ENCODE measurements at regions not wholly inside any gene's neighbourhood (a gene's known extent, or its start where the extent isn't known, plus 50 kb on each side); places are given as distances from the start of the nearest gene placed in this dataset.

DNA sequence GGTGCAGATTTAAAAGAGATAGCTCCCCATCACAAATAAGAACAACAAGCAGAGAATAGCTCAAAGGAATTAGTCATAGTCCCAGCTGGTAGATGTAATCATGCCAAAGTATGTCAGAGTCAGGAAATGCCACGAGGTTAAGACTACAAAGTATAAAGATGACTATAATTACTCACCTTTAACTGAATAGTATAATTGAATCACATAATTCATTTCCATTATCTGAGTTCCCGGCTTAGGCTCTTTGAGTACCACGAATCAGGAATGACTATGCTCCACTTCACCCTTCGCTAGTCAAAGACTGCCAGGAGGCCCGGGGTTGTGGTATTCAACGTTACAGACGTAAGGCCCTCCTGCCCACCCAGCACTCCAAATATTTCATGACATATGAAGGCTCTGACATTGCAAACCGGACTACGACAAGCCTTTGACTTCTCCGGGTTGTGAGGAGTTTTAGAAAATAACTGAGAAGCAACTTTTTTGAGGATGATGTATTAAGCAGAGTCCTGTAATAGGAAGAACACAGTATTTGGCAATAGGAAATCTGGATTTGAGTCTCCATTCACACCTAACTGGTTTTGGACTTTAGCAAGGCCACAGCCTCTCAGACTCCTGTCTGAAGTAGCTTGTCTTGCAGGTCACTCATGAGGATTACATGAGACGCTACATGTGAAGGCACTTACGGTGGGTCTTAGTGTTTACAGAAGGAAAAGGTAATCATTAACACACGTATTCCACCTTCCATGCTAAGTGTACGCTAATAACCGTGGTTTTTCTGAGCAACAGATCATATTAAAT, 64.6 kb downstream of the ENC1 start (continued):
- TF ChIP-seq, protein P1, sequence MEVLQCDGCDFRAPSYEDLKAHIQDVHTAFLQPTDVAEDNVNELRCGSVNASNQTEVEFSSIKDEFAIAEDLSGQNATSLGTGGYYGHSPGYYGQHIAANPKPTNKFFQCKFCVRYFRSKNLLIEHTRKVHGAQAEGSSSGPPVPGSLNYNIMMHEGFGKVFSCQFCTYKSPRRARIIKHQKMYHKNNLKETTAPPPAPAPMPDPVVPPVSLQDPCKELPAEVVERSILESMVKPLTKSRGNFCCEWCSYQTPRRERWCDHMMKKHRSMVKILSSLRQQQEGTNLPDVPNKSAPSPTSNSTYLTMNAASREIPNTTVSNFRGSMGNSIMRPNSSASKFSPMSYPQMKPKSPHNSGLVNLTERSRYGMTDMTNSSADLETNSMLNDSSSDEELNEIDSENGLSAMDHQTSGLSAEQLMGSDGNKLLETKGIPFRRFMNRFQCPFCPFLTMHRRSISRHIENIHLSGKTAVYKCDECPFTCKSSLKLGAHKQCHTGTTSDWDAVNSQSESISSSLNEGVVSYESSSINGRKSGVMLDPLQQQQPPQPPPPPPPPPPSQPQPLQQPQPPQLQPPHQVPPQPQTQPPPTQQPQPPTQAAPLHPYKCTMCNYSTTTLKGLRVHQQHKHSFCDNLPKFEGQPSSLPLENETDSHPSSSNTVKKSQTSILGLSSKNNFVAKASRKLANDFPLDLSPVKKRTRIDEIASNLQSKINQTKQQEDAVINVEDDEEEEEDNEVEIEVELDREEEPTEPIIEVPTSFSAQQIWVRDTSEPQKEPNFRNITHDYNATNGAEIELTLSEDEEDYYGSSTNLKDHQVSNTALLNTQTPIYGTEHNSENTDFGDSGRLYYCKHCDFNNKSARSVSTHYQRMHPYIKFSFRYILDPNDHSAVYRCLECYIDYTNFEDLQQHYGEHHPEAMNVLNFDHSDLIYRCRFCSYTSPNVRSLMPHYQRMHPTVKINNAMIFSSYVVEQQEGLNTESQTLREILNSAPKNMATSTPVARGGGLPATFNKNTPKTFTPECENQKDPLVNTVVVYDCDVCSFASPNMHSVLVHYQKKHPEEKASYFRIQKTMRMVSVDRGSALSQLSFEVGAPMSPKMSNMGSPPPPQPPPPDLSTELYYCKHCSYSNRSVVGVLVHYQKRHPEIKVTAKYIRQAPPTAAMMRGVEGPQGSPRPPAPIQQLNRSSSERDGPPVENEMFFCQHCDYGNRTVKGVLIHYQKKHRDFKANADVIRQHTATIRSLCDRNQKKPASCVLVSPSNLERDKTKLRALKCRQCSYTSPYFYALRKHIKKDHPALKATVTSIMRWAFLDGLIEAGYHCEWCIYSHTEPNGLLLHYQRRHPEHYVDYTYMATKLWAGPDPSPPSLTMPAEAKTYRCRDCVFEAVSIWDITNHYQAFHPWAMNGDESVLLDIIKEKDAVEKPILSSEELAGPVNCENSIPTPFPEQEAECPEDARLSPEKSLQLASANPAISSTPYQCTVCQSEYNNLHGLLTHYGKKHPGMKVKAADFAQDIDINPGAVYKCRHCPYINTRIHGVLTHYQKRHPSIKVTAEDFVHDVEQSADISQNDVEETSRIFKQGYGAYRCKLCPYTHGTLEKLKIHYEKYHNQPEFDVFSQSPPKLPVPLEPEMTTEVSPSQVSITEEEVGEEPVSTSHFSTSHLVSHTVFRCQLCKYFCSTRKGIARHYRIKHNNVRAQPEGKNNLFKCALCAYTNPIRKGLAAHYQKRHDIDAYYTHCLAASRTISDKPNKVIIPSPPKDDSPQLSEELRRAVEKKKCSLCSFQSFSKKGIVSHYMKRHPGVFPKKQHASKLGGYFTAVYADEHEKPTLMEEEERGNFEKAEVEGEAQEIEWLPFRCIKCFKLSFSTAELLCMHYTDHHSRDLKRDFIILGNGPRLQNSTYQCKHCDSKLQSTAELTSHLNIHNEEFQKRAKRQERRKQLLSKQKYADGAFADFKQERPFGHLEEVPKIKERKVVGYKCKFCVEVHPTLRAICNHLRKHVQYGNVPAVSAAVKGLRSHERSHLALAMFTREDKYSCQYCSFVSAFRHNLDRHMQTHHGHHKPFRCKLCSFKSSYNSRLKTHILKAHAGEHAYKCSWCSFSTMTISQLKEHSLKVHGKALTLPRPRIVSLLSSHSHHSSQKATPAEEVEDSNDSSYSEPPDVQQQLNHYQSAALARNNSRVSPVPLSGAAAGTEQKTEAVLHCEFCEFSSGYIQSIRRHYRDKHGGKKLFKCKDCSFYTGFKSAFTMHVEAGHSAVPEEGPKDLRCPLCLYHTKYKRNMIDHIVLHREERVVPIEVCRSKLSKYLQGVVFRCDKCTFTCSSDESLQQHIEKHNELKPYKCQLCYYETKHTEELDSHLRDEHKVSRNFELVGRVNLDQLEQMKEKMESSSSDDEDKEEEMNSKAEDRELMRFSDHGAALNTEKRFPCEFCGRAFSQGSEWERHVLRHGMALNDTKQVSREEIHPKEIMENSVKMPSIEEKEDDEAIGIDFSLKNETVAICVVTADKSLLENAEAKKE (CRISPR knock-in tag; IDR thresholded peaks at IDR 0.05) = no peak

DNA sequence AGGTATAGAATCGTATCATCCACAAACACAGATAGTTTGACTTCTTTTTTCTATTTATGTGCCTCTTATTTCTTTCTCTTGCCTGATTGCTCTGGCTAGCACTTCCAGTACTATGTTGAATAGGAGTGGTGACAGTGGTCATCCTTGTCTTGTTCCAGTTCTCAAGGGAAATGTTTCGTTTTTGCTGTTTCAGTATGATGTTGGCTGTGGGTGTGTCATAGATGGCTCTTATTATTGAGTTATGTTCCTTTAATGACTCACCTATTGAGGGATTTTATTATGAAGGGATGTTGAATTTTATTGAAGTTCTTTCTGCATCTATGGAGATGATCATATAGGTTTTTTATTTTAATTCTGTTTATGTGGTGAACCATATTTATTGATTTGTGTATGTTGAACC, 70.3 kb downstream of the ENC1 start:
- Histone ChIP-seq H3K4me2 (no peak overlapping the region), H3K4me1 (ENCODE audit: insufficient read depth) (no peaks in the 10 kb centered on the region), H4K20me1 (replicated peaks; ENCODE audit: insufficient read depth) (no peaks in the 10 kb centered on the region), H3K4me3 (no peak overlapping the region), H3K27ac (ENCODE audit: low read depth) (no peak overlapping the region), H3F3A (replicated peaks; ENCODE audit: low read depth) (no peaks in the 10 kb centered on the region), H3K9me2 (ENCODE audit: insufficient read depth) (no peaks in the 10 kb centered on the region), H3K27me3 (ENCODE audit: insufficient read depth) (no peaks in the 10 kb centered on the region), H3K36me3 (ENCODE audit: insufficient read depth) (no peaks in the 10 kb centered on the region), H2AFZ (no peak overlapping the region), H3K79me2 (replicated peaks; ENCODE audit: insufficient read depth) (no peaks in the 10 kb centered on the region)
- TF ChIP-seq ZNF331 (CRISPR knock-in tag; IDR thresholded peaks at IDR 0.05; ENCODE audit: low read depth) = no peak
- TF ChIP-seq, protein P2, sequence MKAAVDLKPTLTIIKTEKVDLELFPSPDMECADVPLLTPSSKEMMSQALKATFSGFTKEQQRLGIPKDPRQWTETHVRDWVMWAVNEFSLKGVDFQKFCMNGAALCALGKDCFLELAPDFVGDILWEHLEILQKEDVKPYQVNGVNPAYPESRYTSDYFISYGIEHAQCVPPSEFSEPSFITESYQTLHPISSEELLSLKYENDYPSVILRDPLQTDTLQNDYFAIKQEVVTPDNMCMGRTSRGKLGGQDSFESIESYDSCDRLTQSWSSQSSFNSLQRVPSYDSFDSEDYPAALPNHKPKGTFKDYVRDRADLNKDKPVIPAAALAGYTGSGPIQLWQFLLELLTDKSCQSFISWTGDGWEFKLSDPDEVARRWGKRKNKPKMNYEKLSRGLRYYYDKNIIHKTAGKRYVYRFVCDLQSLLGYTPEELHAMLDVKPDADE (IDR thresholded peaks at IDR 0.05) = no peak
- TF ChIP-seq JUNB (IDR thresholded peaks at IDR 0.05; ENCODE audit: unreplicated experiment) = no peak
- TF ChIP-seq CREB1 (CRISPR knock-in tag; IDR thresholded peaks at IDR 0.05; ENCODE audit: low read depth) = no peak
- no peak for TF ChIP-seq EZH2 (IDR thresholded peaks at IDR 0.05; ENCODE audit: low read depth, unreplicated experiment)
- no peak for TF ChIP-seq POLR2AphosphoS5 (IDR thresholded peaks at IDR 0.05; ENCODE audit: low read depth)
- TF ChIP-seq, protein P3, sequence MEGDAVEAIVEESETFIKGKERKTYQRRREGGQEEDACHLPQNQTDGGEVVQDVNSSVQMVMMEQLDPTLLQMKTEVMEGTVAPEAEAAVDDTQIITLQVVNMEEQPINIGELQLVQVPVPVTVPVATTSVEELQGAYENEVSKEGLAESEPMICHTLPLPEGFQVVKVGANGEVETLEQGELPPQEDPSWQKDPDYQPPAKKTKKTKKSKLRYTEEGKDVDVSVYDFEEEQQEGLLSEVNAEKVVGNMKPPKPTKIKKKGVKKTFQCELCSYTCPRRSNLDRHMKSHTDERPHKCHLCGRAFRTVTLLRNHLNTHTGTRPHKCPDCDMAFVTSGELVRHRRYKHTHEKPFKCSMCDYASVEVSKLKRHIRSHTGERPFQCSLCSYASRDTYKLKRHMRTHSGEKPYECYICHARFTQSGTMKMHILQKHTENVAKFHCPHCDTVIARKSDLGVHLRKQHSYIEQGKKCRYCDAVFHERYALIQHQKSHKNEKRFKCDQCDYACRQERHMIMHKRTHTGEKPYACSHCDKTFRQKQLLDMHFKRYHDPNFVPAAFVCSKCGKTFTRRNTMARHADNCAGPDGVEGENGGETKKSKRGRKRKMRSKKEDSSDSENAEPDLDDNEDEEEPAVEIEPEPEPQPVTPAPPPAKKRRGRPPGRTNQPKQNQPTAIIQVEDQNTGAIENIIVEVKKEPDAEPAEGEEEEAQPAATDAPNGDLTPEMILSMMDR (conservative IDR thresholded peaks at IDR 0.05; ENCODE audit: low read depth in 2 of 2) = no peak
- Mint-ChIP-seq H3K27ac (no peak overlapping the region), H3K4me3 (no peak overlapping the region), H3K36me3 (ENCODE audit: low read depth) (no peaks in the 10 kb centered on the region), H3K9me3 (peaks cover 2% of the 10 kb centered on the region; the same call in 1 of the 3 replicates), H3K27me3 (ENCODE audit: insufficient read depth, low read depth, poor library complexity) (peaks cover 2% of the 10 kb centered on the region), H3K4me1 (peaks cover 8% of the 10 kb centered on the region)
- no peak for DNase-seq (ENCODE audit: low spot score)
- ATAC-seq = no peak

Measured in GM23338 (cell line).